Activated CD8-positive, alpha-beta memory T cell treated with anti-CD3 and anti-CD28 coated beads for 4 hours (primary cell): ENCODE measurements at regions not wholly inside any gene's neighbourhood (a gene's known extent, or its start where the extent isn't known, plus 50 kb on each side); places are given as distances from the start of the nearest gene placed in this dataset.

Experiments used
- DNase-seq, 2 donors: peaks; one replicate each; pipeline ENCODE4 v3.0.0-alpha.2; 2020; ENCODE audit warnings: low read depth in 2 of 2

GRCh38 chr6:79776076-79776475 lies 144.9 kb downstream of the SH3BGRL2 start:
- no peak for DNase-seq

DNA sequence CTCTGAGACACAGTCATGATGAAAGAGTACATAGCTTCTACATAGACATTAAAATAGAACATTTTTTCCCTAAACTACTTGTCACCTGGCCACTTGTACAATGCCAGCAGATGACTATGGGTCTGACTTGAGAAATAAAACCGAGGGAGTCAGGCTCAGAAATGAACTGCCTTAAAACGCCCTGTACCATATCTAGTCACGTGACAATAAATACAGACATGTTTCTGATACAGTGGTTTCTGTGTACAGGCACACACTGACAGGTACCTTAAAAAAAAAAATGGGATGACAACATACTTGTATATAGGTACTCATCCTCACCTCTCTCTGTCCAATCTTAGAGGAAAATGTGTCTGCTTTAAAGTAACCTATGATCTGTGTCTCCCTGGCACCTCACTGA lies 144.1 kb downstream of the SH3BGRL2 start:
- DNase-seq = no peak

GRCh38 chr6:79764747-79765146 lies 133.6 kb downstream of the SH3BGRL2 start:
- DNase-seq = no peak

DNA sequence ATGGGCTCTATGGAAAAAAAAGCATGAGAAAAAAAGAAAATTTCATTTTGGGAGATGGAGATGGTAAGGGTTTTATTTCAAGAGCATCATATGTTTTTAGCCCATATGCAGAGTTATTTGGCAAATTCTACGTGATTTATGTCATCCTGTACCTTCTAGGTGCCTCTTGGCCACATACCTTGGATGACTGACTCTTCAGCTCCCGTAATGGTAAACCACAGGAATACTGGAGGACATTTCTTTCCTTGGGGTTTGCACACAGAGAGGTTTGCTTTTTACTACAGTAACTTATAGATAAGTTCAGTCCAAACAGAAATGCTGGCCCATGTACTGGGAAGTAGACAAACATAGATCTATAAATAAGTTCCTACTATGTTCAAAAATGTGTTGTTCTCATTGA lies 132.2 kb downstream of the SH3BGRL2 start:
- no peak for DNase-seq

DNA sequence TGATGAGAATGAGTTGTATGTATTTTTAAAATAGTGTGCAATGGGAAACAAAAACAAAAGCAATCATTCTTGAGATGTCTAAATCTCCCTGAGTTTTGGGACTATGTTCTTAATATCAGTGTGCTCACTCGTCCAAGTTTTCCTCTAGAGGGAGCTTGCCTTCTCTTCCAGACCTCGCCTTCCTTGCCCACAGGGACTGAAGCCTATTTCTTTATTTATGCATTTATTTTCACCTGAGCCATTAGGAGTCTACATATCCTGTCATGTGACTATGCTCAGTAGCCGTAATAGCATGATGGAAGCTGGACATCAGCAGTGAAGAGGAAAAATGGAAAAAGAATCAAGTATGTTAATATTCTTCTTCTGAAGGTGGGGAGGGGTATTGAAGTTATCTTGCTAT lies 131.2 kb downstream of the SH3BGRL2 start:
- no peak for DNase-seq

DNA sequence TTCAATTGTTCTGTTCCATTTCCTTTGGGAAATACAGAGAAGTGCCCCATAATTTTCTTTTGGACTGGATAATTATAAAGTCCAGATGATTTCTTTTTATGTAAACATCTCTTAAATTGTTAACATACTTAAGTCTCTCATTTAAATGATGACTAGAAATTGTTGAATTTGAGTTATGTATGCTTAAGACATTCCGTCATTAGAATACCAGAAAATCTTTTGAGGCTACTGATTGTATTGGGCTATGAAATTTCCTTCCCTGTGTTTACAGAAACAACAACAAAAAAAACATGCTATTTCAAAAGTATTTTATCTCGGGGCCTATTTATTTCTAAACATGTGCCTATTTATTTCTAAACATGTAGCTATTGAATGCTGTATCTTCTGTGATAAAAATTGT lies 125.4 kb downstream of the SH3BGRL2 start:
- no peak for DNase-seq

GRCh38 chr6:79755967-79756366 lies 124.8 kb downstream of the SH3BGRL2 start:
- no peak for DNase-seq
